H1 (cell line): ENCODE measurements at regions not wholly inside any gene's neighbourhood (a gene's known extent, or its start where the extent isn't known, plus 50 kb on each side); places are given as distances from the start of the nearest gene placed in this dataset.

ENCODE experiments used
- CTCF ChIA-PET: fragments of 300-600 bp; sonication (Branson Sonifier 250); formaldehyde crosslinking; loops from one replicate; lab custom pipeline; 2021; ENCODE audit not compliant: partially characterized antibody; lab: Charles Lee
- POLR2A ChIA-PET: fragments of 300-600 bp; sonication (Branson Sonifier 250); formaldehyde crosslinking; loops from one replicate; lab custom pipeline; 2021; ENCODE audit warnings: inconsistent platforms; ENCODE audit not compliant: partially characterized antibody; lab: Charles Lee
- DNase-seq, 2 experiments: peaks; one replicate each; pipeline versions ENCODE4 v3.0.0 to v3.0.0-alpha.2; 2010 to 2022; ENCODE audit warnings: low spot score in 2 of 2, low read depth in 1 of 2, mixed read lengths in 1 of 2
- FAIRE-seq: peaks from 2 replicates; lab custom pipeline; 2011; peaks lifted over from hg19 to GRCh38; lab: Jason Lieb, UNC
- H2AFZ ChIP-seq: 2 replicates; pipeline ENCODE4 v1.8.1; 2012; ENCODE audit warnings: low read length, inconsistent platforms
- H2AK5ac ChIP-seq: 2 replicates; pipeline ENCODE4 v1.6.1; 2013; ENCODE audit warnings: low read depth, low read length
- H2BK120ac ChIP-seq: replicated peaks from 2 replicates; pipeline ENCODE3; 2013; ENCODE audit warnings: low read depth, low read length, inconsistent platforms
- H2BK12ac ChIP-seq: 2 replicates; pipeline ENCODE4 v1.6.1; 2013; ENCODE audit warnings: low read depth, low read length
- H2BK15ac ChIP-seq: 2 replicates; pipeline ENCODE4 v1.6.1; 2013; ENCODE audit warnings: low read length
- H2BK20ac ChIP-seq: 2 replicates; pipeline ENCODE4 v1.6.1; 2013; ENCODE audit warnings: low read length
- H2BK5ac ChIP-seq: 2 replicates; pipeline ENCODE4 v1.6.1; 2013; ENCODE audit warnings: low read depth, low read length
- H3K14ac ChIP-seq: 2 replicates; pipeline ENCODE4 v1.6.1; 2013; ENCODE audit warnings: inconsistent platforms; ENCODE audit not compliant: insufficient read length
- H3K18ac ChIP-seq: 2 replicates; pipeline ENCODE4 v1.6.1; 2013; ENCODE audit warnings: low read length; ENCODE audit errors: extremely low read depth
- H3K23ac ChIP-seq: 2 replicates; pipeline ENCODE4 v1.6.1; 2013; ENCODE audit warnings: inconsistent platforms; ENCODE audit not compliant: insufficient read length
- H3K23me2 ChIP-seq: 2 replicates; pipeline ENCODE4 v1.6.1; 2013; ENCODE audit warnings: low read depth, low read length
- H3K27ac ChIP-seq: 2 replicates; pipeline ENCODE4 v1.6.1; 2011; ENCODE audit warnings: low read depth, low read length, inconsistent platforms
- H3K27me3 ChIP-seq, 4 experiments: replicated peaks in 1 of 4; 1 replicate in 1 of 4; 2 replicates in 3 of 4; pipeline versions ENCODE4 v1.6.1 to v1.8.1; 2011 to 2013; ENCODE audit warnings: low read length in 3 of 4, mild to moderate bottlenecking in 3 of 4, inconsistent platforms in 2 of 4, mixed read lengths in 2 of 4, moderate library complexity in 1 of 4; ENCODE audit not compliant: control insufficient read depth in 3 of 4, insufficient read depth in 3 of 4; ENCODE audit errors: extremely low read depth in 1 of 4
- H3K36me3 ChIP-seq, 4 experiments: 2 replicates each; pipeline versions ENCODE4 v1.6.1 to v1.8.1; 2011 to 2013; ENCODE audit warnings: mild to moderate bottlenecking in 4 of 4, low read length in 3 of 4, moderate library complexity in 2 of 4, control low read depth in 1 of 4, inconsistent platforms in 1 of 4; ENCODE audit not compliant: insufficient read depth in 4 of 4, control insufficient read depth in 2 of 4
- H3K4ac ChIP-seq: replicated peaks from 2 replicates; pipeline ENCODE3; 2013; ENCODE audit warnings: low read length, low read depth, mixed read lengths, inconsistent platforms; ENCODE audit not compliant: insufficient read length
- H3K4me1 ChIP-seq, 4 experiments: replicated peaks in 1 of 4; 1 replicate in 1 of 4; 2 replicates in 3 of 4; pipeline versions ENCODE4 v1.6.1 to v1.8.1; 2011 to 2013; ENCODE audit warnings: low read length in 3 of 4, inconsistent platforms in 2 of 4, mixed read lengths in 1 of 4; ENCODE audit not compliant: insufficient read depth in 4 of 4, control insufficient read depth in 3 of 4
- H3K4me2 ChIP-seq, 2 experiments: 2 replicates each; pipeline versions ENCODE4 v1.6.1 to v1.8.1; 2011 to 2013; ENCODE audit warnings: low read depth in 2 of 2, low read length in 2 of 2, control low read depth in 1 of 2, inconsistent platforms in 1 of 2, mild to moderate bottlenecking in 1 of 2; ENCODE audit not compliant: insufficient read depth in 1 of 2
- H3K4me3 ChIP-seq, 4 experiments: fragments of 200-600, 300-600 bp in 1 of 4; sonication (generic), shearing (Covaris generic), sonication (Bioruptor Twin) in 1 of 4; 2 replicates each; pipeline versions ENCODE4 v1.5.1 to v1.8.1; 2011 to 2016; ENCODE audit warnings: low read length in 4 of 4, low read depth in 3 of 4, control low read depth in 2 of 4, inconsistent platforms in 2 of 4, mild to moderate bottlenecking in 2 of 4, mixed read lengths in 1 of 4, moderate library complexity in 1 of 4; ENCODE audit not compliant: insufficient read depth in 2 of 4; ENCODE audit errors: extremely low read depth in 1 of 4
- H3K56ac ChIP-seq: replicated peaks from 2 replicates; pipeline ENCODE3; 2013; ENCODE audit warnings: low read depth, mild to moderate bottlenecking, mixed read lengths, low read length, inconsistent platforms; ENCODE audit not compliant: insufficient read length
- H3K79me1 ChIP-seq: 2 replicates; pipeline ENCODE4 v1.6.1; 2013; ENCODE audit warnings: low read depth, low read length, control low read depth
- H3K79me2 ChIP-seq, 2 experiments: 2 replicates each; pipeline versions ENCODE4 v1.6.1 to v1.8.1; 2012 to 2013; ENCODE audit warnings: low read length in 2 of 2, mild to moderate bottlenecking in 2 of 2, inconsistent platforms in 1 of 2; ENCODE audit not compliant: insufficient read depth in 2 of 2, control insufficient read depth in 1 of 2
- H3K9ac ChIP-seq, 4 experiments: replicated peaks in 1 of 4; 1 replicate in 1 of 4; 2 replicates in 3 of 4; pipeline versions ENCODE4 v1.6.1 to v1.8.1; 2011 to 2013; ENCODE audit warnings: low read depth in 3 of 4, low read length in 3 of 4, control low read depth in 2 of 4, mild to moderate bottlenecking in 2 of 4, moderate library complexity in 2 of 4, inconsistent platforms in 1 of 4; ENCODE audit errors: extremely low read depth in 1 of 4
- H3K9me3 ChIP-seq, 2 experiments: 2 replicates each; pipeline versions ENCODE4 v1.6.1 to v1.8.1; 2012 to 2013; ENCODE audit warnings: mild to moderate bottlenecking in 2 of 2, moderate library complexity in 2 of 2, control low read depth in 1 of 2, inconsistent platforms in 1 of 2, low read depth in 1 of 2, low read length in 1 of 2, mixed read lengths in 1 of 2; ENCODE audit not compliant: insufficient read depth in 2 of 2
- H4K20me1 ChIP-seq, 2 experiments: replicated peaks in 1 of 2; 2 replicates each; pipeline versions ENCODE3 to v1.8.1; 2011 to 2013; ENCODE audit warnings: inconsistent platforms in 2 of 2, low read length in 2 of 2, mild to moderate bottlenecking in 1 of 2; ENCODE audit not compliant: insufficient read depth in 2 of 2, control insufficient read depth in 1 of 2
- H4K5ac ChIP-seq: 2 replicates; pipeline ENCODE4 v1.6.1; 2013; ENCODE audit warnings: low read length, low read depth, mixed read lengths, inconsistent platforms; ENCODE audit not compliant: insufficient read length
- H4K8ac ChIP-seq: 2 replicates; pipeline ENCODE4 v1.8.0; 2013; ENCODE audit warnings: mild to moderate bottlenecking, moderate library complexity, low read length, inconsistent platforms; ENCODE audit not compliant: insufficient read depth; ENCODE audit errors: extremely low read depth
- H4K91ac ChIP-seq: replicated peaks from 2 replicates; pipeline ENCODE3; 2013; ENCODE audit warnings: low read length, mixed read lengths, inconsistent platforms; ENCODE audit not compliant: insufficient read length
- BCL11A ChIP-seq, 2 experiments: IDR thresholded peaks; one replicate each; pipeline ENCODE4 v1.6.1; 2011; ENCODE audit warnings: low read depth in 2 of 2, low read length in 2 of 2, mild to moderate bottlenecking in 2 of 2
- GABPA ChIP-seq: IDR thresholded peaks from 2 replicates; pipeline ENCODE4 v1.6.1; 2011; ENCODE audit warnings: mild to moderate bottlenecking, low read length, moderate library complexity, borderline replicate concordance; ENCODE audit not compliant: insufficient read depth
- KDM1A ChIP-seq: fragments of 200-600, 300-600 bp; sonication (generic); IDR thresholded peaks from 2 replicates; pipeline ENCODE4 v1.7.1; 2016; ENCODE audit warnings: mild to moderate bottlenecking, low read length, borderline replicate concordance
- KDM4A ChIP-seq: IDR thresholded peaks from one replicate; pipeline ENCODE4 v1.7.1; 2012; ENCODE audit warnings: low read depth, mild to moderate bottlenecking, moderate library complexity, low read length, inconsistent platforms; ENCODE audit not compliant: severe bottlenecking
- NRF1 ChIP-seq: IDR thresholded peaks from 2 replicates; pipeline ENCODE4 v1.6.1; 2011; ENCODE audit warnings: mild to moderate bottlenecking, low read depth, low read length, improper control_type of control experiment
- RAD21 ChIP-seq, 2 experiments: IDR thresholded peaks in 1 of 2; conservative IDR thresholded peaks in 1 of 2; 2 replicates each; pipeline ENCODE4 v1.6.1; 2011; ENCODE audit warnings: low read depth in 2 of 2, low read length in 2 of 2, improper control_type of control experiment in 1 of 2, inconsistent platforms in 1 of 2, mild to moderate bottlenecking in 1 of 2, moderate library complexity in 1 of 2
- SIRT6 ChIP-seq: IDR thresholded peaks from one replicate; pipeline ENCODE4 v1.7.1; 2012; ENCODE audit warnings: low read length, inconsistent platforms
- SP1 ChIP-seq: IDR thresholded peaks from 2 replicates; pipeline ENCODE4 v1.6.1; 2011; ENCODE audit warnings: low read depth, low read length
- SUZ12 ChIP-seq: fragments of 200-600 bp; sonication (generic); IDR thresholded peaks from 2 replicates; pipeline ENCODE4 v1.6.1; 2012; ENCODE audit warnings: mild to moderate bottlenecking, inconsistent platforms, low read length, moderate library complexity, mixed read lengths
- TCF12 ChIP-seq: IDR thresholded peaks from 2 replicates; pipeline ENCODE4 v1.6.1; 2011; ENCODE audit warnings: low read depth, mild to moderate bottlenecking, low read length
- WGBS, 2 experiments: shearing (Covaris generic) in 1 of 2; methylation state at CpG; one replicate each; pipeline versions ENCODE4 v1.1.6 to v1.1.7; 2013 to 2015; ENCODE audit warnings: low lambda C conversion rate in 2 of 2, mixed read lengths in 2 of 2, inconsistent platforms in 1 of 2, low coverage in 1 of 2, missing lambda C conversion rate in 1 of 2; ENCODE audit not compliant: insufficient replicate concordance in 2 of 2, insufficient coverage in 1 of 2, insufficient read length in 1 of 2; ENCODE audit errors: extremely low coverage in 1 of 2, missing lambda C conversion rate in 1 of 2; 5-methylcytosine and 5-hydroxymethylcytosine counted together
- TF ChIP-seq, protein P1 (sequence below): IDR thresholded peaks from 2 replicates; pipeline ENCODE4 v1.6.1; 2011; ENCODE audit warnings: low read length, improper control_type of control experiment

DNA sequence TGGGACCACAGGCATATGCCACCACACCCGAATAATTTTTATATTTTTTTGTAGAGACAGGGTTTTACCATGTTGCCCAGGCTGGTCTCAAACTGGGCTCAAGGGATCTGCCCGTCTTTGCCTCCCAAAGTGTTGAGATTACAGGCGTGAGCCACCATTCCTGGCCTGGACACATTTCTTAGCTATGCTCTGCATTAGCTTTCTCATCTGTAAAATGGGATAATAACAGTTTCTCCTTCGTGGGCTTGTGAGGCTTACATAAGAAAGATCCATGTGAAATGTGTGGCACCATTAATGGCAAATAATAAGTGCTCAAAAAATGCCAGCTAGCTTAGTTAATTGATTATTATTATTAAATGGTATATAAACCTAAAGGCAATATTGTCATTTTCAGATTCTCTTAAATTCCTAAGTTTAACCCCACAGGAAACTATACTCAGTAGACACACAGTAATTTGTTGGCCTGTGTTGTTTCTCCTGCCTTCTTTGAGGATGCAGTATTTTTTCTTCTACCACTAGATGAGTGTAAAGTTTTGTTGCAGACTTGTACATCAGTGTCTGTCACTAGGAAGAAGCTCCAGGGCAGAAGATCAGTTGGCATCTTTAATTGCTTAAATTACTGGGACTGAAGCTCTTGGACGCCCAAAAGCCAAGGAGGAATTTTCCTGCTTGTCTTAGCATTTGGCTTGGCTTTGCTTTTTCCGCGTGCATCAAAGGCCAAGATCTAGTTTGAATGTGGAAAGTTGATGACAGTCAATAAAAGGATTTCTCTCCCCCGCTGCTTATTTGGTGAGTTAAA, 162.3 kb upstream of the ZNF217 start:
- Histone ChIP-seq H3K23me2 (no peaks in the 10 kb centered on the region; the same call in 1 of the 2 replicates), H3K9ac (no peak overlapping the region), H4K20me1 (no peaks in the 10 kb centered on the region), H3K79me1 (no peaks in the 10 kb centered on the region), H3K27me3 (no peaks in the 10 kb centered on the region), H4K5ac (no peak overlapping the region), H2BK15ac (no peak overlapping the region), H4K8ac (no peak overlapping the region), H3K4me3 (no peak overlapping the region), H3K18ac (no peak overlapping the region), H3K23ac (no peak overlapping the region), H3K36me3 (no peaks in the 10 kb centered on the region), H3K4me1 (peaks cover 5 to 21% (median 18%) of the 10 kb centered on the region in 4 experiments; a peak in 6 of 7 replicates), H3K9me3 (no peaks in the 10 kb centered on the region), H2BK20ac (no peak overlapping the region), H3K79me2 (no peaks in the 10 kb centered on the region), H2BK5ac (no peak overlapping the region), H2AK5ac (no peak overlapping the region), H3K4me2 (no peak overlapping the region), H3K27ac (no peak overlapping the region), H2AFZ (no peak overlapping the region), H2BK12ac (0 out of 2 replicates have a peak overlapping the region, but pooled peaks have one; percentile 21), H2BK120ac (no peak overlapping the region), H3K4ac (no peak overlapping the region), H3K56ac (no peak overlapping the region), H3K14ac (no peak overlapping the region), H4K91ac (no peak overlapping the region)
- CTCF ChIA-PET = interaction anchor here (0.5 to 1.3 kb wide), 3 partner anchors 161 to 418 kb away, joined by 3 to 4 read pairs (median 3); partner anchors contain the start of gene CYP24A1
- DNase-seq (no peak), FAIRE-seq (no peak)
- POLR2A ChIA-PET = interaction anchor here (0.6 to 1.2 kb wide), 4 partner anchors 11 to 452 kb away, joined by 3 to 5 read pairs (median 3); partner anchors contain the start of gene PFDN4
- WGBS, 2 experiments = 89% methylated on average over 8 of the region's 8 CpGs; no CpG with 5 or more reads in 1 of the 2 experiments
- TF ChIP-seq KDM4A (no peak), SUZ12 (no peak), NRF1 (no peak), KDM1A (no peak), GABPA (no peak), SIRT6 (no peak), RAD21 (IDR thresholded peaks at IDR 0.05 in 1 of 2, conservative IDR thresholded peaks at IDR 0.05 in 1 of 2; ENCODE audit: low read depth in 2 of 2, low read length in 2 of 2) (no peak), TCF12 (no peak), SP1 (no peak), BCL11A (IDR thresholded peaks at IDR 0.05; ENCODE audit: low read depth in 2 of 2, low read length in 2 of 2) (no peak)
- TF ChIP-seq, protein P1, sequence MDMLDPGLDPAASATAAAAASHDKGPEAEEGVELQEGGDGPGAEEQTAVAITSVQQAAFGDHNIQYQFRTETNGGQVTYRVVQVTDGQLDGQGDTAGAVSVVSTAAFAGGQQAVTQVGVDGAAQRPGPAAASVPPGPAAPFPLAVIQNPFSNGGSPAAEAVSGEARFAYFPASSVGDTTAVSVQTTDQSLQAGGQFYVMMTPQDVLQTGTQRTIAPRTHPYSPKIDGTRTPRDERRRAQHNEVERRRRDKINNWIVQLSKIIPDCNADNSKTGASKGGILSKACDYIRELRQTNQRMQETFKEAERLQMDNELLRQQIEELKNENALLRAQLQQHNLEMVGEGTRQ = no peak
